GM19324 (cell line): ENCODE measurements at regions not wholly inside any gene's neighbourhood (a gene's known extent, or its start where the extent isn't known, plus 50 kb on each side); places are given as distances from the start of the nearest gene placed in this dataset.

Experiments used
- ATAC-seq: cut with Tn5 transposase; IDR thresholded peaks from one replicate; pipeline ENCODE4 v1.9.1; 2021; ENCODE audit warnings: mild to moderate bottlenecking, moderate library complexity; ENCODE audit not compliant: unreplicated experiment, low FRiP score

DNA sequence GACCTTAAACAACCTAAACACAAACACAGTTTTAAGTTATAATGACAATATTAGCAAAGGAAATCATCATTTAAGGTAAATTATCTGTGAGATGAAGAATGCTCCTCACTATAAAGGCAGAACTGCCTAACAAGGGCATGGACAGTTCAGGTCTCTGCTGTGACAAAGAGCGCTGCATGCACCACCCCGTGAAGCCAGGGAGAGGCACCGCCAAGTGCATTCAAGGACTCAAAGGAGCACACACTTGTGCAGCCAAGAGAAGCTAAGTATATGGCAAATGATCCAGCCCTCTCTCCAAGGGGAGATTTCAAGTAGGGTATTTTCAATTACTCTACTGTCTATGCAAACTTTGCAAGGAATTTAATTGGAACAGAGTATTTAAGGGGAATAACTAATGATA lies 126.0 kb downstream of the RAP2A start:
- ATAC-seq, result no peak

DNA sequence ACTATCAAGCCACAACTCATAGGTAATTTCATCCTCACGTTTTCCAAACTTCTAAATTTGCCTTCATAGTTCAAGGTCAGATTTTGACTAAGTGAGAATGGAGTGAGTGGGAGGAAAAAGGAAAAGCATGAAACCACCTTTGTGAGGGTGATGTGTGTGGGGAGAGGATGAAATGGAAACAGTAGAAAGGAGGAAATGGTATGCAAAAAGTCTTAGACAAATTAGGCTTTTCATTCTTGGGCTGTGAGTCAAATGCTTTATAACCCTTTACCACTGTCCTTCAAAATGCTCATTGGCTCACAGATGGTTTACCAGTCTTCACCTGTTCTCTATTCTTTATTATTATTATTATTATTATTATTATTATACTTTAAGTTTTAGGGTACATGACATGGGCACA lies 127.2 kb downstream of the RAP2A start:
- ATAC-seq, result no peak

DNA sequence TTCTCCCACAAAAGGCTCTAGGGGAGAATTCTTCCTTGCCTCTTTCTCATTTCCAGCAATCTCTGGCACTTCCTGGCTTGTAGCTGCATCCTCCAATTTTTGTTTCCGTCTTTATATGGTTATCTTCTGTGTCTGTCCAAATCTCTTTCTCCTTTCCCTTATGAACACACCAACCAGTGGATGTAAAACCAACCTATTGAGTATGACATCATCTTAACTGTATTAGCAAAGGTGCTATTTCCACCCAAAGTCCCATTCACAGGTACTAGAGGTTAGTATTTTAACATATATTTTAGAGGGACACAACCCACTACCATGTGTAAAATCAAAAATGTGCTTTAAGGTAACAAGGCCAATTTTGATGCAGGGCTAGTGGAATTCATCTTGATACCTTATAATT lies 129.0 kb downstream of the RAP2A start:
- no peak for ATAC-seq

DNA sequence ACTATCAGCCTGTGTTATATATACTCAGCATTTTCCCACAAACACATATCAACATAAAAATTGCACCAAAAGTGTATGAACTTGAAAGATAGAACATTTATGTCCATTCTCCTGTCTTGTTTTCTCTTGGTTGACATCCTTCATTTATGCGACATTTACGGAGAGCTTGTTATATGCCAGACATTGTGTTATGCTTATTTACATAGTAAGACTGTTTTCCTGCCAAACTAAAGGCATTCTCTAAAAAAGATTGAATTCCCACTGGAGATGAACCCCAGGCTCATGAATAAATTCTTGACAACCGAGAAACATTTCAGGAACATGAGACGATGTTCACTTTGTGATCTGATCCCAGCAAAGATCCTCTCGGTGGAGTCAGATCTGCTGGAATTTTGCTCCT lies 131.0 kb downstream of the RAP2A start:
- no peak for ATAC-seq

DNA sequence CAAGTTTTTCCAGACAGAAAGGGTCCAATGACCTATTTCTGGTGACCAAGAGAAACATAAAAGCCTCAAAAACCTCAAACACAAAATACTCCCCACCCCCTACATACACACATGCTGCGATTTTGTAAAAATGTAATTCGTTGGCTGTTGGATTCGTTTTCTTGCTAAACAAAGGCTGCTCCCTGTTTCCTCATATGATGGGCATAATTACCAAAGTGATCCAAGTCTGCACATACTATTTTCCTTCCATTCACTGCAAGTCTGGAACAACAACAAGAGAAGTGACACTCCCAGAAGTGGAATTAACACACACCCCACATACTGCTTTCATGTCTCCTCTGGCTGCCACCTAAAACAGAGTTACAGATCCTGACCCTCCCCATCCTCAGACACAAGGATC lies 131.9 kb downstream of the RAP2A start:
- ATAC-seq, result no peak

DNA sequence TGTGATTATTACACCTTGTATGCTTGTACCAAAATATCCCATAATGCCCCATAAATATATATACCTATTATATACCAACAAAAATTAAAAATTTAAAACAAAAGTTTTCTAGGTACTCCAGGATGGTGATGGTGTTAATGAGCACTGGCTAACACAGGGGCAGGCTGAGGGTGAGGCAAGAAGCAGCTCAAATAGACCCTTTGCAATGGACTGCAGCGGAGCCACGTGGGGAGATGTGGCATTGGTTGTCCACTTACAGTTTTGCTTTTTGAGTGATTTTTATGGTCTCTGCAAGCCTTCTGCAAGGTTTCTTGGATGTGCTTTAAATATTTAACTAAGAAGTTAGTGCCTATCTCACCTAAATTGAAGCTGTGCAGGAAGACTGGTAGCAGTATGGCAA lies 132.9 kb downstream of the RAP2A start:
- no peak for ATAC-seq

DNA sequence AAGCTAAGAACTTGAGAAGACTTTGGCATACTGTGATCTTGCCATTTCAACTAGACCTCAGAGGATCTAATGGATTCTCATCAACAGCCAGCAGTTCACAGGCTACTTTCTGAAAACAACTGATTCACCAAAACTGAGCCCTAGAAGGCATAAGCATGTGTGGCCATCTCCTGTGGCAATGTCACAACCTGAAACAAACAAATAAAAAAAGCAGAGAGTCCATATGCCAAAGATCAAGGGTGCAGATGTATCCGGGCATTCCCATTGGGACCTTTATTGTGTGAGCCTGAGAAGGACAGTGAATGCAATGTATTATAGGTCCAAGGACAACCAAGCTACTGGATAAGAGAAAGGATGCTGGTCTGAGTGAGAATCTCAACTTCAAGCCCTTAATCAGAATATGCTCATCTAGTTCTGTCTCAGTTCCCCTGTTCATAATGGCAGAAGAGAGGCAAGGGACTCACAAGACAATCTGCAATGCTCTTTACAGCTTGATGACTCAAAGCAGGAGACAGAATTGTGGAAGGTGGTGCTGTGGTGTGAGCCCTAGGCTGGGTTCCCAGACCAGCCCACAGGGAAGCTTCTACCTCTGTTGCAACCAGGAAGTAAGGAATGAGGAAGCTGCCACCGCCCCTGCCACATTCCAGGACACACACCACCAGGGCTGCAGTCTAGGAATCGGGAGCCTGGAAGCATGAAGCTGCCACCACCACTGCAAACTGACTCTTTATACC lies 133.7 kb downstream of the RAP2A start:
- ATAC-seq, result no peak

DNA sequence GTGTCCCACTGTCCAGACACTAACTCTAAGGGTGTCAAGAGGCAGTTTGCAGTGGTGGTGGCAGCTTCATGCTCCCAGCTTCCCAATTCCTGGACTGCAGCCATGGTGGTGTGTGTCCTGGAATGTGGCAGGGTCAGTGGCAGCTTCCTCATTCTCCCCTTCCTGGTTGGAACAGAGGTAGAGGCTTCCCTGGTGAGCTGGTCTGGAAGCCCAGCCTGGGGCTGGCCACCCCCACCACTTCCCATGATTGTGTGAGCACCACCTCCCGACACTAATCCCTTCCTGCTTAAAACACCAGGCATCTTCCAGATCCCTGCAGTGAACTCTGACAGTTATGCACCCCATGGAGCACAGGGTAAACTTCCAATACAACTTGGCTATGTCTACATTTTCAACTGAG lies 134.9 kb downstream of the RAP2A start:
- ATAC-seq, result no peak

DNA sequence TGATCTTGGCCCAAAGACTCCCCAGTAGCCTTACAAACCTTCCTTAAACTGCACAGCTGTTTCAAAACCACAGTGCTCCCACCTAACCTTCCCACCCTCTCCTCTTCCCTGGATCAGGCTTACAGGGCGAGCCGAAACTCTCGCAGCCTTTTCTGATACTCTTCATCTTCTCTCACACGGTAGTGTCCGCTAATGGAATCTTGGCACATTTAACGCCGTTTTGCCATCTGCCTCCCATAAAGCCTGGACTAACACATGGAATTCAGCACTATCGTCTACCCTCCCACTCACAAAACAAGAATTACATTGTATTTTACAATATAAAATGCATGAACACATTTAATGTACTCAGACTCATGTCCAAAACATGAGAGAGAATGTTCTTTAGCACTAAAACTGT lies 135.9 kb downstream of the RAP2A start:
- no peak for ATAC-seq

DNA sequence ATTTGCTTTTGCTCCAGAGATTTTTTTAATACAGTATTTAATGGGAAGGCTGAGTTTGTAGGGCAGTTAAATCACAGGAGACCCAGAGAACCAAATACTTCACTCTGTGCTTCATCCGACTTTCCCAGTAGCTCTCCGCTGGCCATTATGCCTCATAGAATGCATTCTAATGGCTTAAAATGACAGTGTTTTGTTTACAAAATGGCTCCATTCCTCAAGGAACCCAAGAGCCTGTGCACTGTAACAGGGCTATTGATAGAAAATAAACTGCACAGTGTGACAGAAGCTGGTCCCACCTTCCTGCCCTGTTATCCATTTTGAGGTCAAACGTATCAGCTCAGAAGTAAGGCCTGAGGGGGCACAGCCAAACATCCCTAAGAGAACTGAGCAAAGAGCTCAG lies 136.5 kb downstream of the RAP2A start:
- no peak for ATAC-seq

DNA sequence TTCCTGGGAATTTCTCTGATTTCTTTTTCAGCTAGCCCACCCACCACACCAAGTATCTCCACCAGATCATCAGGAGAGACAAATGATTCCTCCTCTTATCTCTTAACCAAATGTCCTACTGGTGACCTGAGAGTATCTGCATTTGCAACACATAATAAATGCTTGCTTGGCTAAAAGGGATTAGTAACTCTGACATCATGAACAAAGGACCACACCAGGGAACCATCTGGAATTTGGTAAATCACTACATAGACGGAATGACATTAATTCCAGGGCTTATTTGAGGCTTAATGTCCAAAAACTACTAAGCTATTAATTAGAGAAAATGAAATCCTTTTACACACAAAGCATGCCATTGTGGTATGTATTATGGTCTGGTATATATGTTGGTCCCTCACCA lies 139.0 kb downstream of the RAP2A start:
- no peak for ATAC-seq

DNA sequence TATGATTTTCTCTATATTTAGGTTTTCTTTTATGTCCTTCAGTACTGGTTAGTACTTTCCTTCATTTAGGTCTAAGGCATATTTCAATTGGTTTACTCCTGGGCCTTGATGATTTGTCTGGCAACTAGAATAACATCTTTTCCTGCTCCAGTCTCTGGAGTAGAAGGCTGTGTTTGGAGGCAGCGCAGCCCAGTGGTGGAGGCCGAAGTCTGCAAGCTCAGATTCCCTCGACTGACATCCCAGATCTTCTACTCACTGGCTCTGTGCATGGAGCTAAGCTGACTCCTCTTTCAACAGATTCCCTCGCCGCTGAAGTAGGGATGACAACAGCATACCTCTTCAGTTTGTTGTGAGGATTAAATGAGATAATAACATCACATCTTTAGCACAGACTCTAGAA lies 141.0 kb downstream of the RAP2A start:
- ATAC-seq, result no peak

DNA sequence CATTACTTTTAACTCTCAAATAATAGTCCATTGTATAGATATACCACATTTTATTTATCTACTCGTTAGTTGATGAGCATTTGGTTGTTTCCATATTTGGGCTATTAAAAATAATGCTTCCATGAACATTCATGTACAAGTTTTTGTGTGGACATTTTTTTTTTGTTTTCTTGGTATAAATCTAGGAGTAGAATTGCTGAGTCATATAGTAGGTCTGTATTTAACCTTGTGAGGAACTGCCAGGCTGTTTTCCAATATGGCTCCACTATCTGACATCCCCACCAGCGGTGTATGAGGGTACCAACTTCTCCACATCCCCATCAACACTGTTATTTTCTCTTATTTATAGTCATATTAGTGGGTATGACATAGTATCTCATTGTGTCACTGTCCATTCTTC lies 143.1 kb downstream of the RAP2A start:
- ATAC-seq, result no peak

DNA sequence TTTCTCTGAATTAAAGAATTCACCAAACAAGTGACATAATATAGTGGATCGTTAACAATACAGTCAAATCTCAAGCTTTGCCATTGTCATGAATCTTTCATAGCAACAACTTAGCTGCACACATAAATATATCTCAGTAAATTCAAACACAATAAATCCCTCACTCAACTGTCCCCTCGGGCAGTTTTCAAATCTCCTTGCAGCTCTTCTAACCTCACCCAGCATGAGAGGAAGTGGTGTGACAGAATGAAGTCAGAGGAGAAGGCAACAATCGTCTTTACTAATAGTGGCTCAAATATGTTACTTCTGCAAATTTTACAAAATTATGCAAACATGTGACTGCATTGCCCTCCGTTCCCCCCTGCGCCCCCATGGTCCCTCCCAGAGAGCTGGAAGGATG lies 148.2 kb downstream of the RAP2A start:
- no peak for ATAC-seq

DNA sequence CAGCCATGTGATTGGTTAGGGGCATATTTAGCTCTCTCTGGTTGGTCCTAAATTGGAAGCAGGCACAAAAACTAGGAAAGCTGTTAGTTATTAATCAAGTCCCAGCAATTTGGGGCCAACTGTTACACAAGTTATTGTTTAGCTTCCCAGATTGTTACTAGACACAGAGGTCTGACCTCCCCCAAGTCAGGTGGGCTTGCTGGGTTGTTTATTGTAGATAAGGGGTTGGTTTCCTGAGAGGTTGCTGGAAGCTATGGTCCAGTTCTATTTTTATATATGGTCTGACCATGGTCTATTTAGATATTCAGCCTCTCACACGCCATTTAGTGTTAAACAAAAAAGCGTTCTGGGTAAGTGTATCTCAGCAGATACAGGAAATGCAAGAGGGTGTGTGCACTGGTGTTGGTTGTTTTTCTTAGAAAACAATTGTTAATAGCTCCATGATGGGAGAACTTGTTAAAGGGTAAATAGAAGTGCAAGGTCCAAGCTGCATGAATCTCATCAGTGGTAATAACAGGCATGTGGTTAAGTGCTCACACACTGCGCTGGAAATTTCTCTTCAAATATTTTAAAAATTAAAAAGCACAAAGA lies 150.0 kb downstream of the RAP2A start:
- ATAC-seq, result no peak

DNA sequence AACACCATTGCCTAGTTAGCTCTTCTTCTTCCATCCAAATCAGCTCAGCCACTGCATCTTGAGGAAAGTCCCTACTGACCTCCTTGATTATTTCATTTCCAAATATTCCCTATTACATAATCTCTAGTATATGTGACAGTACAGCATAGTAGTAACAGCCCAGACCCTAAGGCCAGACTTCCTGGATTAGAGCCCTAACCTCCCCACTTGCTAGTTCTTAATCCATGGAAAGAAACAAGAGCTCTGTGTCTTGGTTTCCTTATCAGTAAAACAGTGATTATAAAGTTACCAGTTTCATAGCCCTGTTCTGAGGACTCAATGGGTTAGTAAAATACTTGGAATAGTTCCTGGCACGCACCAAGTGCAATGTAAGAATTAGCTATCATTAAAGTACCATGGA lies 153.0 kb downstream of the RAP2A start:
- ATAC-seq, result no peak

DNA sequence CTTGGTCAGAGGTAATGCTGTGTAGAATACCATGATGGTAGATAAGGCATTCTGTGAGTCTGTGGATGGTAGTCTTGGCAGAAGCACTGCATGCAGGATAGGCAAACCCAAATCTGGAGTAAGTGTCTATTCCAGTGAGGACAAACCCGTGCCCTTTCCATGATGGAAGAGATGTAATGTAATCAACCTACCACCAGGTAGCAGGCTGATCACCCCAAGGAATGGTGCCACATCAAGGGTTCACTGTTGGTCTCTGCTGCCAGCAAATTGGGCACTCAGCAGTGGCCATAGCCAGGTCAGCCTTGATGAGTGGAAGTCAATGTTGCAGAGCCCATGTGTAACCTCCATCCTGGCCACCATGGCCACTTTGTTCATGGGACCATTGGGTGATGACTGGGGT lies 155.0 kb downstream of the RAP2A start:
- no peak for ATAC-seq

DNA sequence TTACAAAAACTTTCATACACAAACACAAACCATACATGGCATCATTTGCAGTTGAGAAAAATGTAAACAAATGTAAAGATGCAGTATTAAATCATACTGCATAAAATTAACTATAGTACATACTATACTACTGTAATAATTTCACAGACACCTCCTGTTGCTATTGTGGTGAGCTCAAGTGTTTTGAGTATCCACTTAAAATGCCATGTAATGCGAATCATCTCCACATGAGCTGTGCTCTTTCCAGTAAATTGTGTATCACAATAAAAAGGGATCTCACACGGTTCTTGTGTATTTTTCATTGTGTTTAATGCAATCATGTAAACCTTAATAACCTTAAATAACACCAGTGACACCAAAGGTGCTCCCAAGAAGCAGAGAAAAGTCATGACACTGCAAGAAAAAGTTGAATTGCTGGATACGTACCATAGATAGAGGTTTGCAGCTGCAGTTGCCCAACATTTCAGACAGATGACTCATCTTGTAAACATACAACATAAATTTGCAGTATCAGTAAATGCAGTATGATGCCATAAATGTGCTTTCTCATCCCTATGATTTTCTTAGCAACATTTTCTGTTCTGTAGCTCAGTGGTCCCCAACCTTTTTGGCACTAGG lies 166.6 kb downstream of the RAP2A start:
- no peak for ATAC-seq

DNA sequence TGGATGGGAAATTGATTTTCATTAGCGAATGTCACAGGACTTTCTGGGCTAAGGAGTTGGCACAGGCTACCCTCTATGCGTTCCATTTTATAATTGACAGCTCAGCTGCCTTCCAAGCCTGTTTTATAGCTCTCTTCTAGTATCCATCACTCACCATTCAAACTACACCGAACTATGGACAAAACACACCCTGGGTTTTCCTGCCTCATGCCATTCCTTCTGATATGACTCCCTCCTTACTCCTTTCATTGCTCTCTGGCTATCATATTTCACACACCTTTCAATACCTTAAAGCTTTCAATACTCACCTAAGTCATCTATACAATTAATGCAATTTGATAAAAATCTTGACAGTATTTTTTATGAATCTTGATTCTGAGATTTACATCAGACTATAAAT lies 181.3 kb downstream of the RAP2A start:
- no peak for ATAC-seq

DNA sequence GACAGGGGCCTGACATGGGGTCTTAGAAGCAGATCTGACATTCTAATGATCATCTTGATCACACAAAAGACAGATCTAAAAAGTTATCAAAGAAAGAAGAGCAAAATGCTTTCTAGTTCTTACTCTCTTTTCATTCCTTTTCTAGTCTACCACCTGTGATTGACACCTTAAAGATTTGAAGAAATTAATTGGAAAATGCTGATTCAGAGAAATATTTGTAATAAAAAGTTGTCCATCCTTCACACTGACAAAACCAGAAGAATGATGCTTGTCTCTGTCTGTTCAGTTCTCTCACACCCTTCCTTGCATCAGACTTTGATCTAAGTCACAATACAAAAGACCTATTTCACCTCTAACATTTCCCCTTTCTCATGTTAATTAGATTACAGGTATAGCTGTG lies 182.4 kb downstream of the RAP2A start:
- ATAC-seq, result no peak

DNA sequence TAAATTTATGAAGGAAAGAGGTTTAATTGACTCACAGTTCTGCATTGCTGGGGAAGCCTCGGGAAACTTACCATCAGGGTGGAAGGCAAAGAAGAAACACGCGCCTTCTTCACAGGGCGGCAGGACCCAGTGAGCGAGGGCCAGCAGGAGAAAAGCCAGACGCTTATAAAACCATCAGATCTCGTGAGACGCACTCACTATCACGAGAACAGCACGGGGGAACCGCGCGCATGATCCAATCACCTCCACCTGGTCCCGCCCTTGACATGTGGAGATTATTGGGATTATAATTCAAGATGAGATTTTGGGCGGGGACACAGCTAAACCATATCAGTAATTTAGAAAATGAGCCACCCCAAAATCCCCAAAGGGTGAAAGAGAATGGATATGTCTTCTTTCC lies 187.1 kb downstream of the RAP2A start:
- ATAC-seq, result no peak

DNA sequence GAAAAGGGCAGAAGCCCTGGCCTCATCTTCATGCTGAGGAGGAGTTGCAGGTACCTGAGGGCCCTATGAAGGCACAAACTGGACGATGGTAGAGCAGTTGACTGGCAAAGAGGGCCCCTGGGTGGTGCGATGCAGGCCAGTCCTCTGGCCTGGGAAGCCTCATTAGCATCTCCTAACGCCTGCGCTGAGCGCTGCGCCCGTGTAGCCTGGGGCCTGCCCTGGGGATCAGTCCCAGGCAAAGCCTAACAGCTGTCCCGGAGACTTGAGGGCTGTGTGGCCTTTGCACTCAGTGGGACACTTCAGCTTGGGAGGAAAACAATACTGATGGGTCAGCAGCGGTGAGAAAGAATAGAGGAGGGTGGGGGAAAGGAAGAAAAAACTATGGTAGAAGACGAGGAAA lies 187.7 kb downstream of the RAP2A start:
- ATAC-seq, result no peak
